OCI-LY1 (cell line): ENCODE measurements at regions not wholly inside any gene's neighbourhood (a gene's known extent, or its start where the extent isn't known, plus 50 kb on each side); places are given as distances from the start of the nearest gene placed in this dataset.
A peak's percentile ranks its signal among the peaks of the same experiment; 100 is the strongest.
"Not testable (repeated sequence)": the region's sequence is repeated elsewhere in the genome, so short reads cannot be mapped to it uniquely, and the experiment has no call there.

Source experiments
- H2AFZ ChIP-seq: fragments of 200-600 bp; sonication (generic), shearing (Covaris generic); 2 replicates; pipeline ENCODE4 v1.6.0; 2014; ENCODE audit warnings: antibody characterized with exemption, mild to moderate bottlenecking, low read length
- H3F3A ChIP-seq: fragments of 200-600 bp; sonication (generic), shearing (Covaris generic); 2 replicates; pipeline ENCODE4 v1.6.0; 2014; ENCODE audit warnings: mild to moderate bottlenecking, antibody characterized with exemption, low read length, moderate library complexity; ENCODE audit not compliant: insufficient read depth
- H3K27ac ChIP-seq: fragments of 200-600 bp; sonication (generic); 2 replicates; pipeline ENCODE4 v1.5.1; 2014; ENCODE audit warnings: low read length, mixed run types, mild to moderate bottlenecking, low read depth; ENCODE audit not compliant: poor library complexity, severe bottlenecking
- H3K27me3 ChIP-seq: fragments of 200-600 bp; sonication (generic); 2 replicates; pipeline ENCODE4 v1.6.0; 2014; ENCODE audit warnings: antibody characterized with exemption, mild to moderate bottlenecking, low read length, moderate library complexity; ENCODE audit not compliant: insufficient read depth
- H3K36me3 ChIP-seq: fragments of 200-600 bp; sonication (generic); 2 replicates; pipeline ENCODE4 v1.6.1; 2014; ENCODE audit warnings: mild to moderate bottlenecking, antibody characterized with exemption, low read length, moderate library complexity, mixed read lengths; ENCODE audit not compliant: insufficient read depth
- H3K4me1 ChIP-seq: fragments of 200-600 bp; sonication (generic); 2 replicates; pipeline ENCODE4 v1.5.1; 2014; ENCODE audit warnings: mild to moderate bottlenecking, low read length, moderate library complexity; ENCODE audit not compliant: insufficient read depth, severe bottlenecking
- H3K4me2 ChIP-seq: fragments of 200-600 bp; sonication (generic), shearing (Covaris generic); 2 replicates; pipeline ENCODE4 v1.6.1; 2014; ENCODE audit warnings: low read length
- H3K4me3 ChIP-seq: fragments of 200-600 bp; sonication (generic); 2 replicates; pipeline ENCODE4 v1.5.1; 2014; ENCODE audit warnings: low read length, low read depth, mild to moderate bottlenecking, mixed read lengths; ENCODE audit not compliant: poor library complexity, severe bottlenecking
- H3K79me2 ChIP-seq: fragments of 200-600 bp; shearing (Covaris generic); 2 replicates; pipeline ENCODE4 v1.6.1; 2016; ENCODE audit warnings: mixed run types, low read length, mixed read lengths; ENCODE audit not compliant: insufficient read depth
- H3K9ac ChIP-seq: fragments of 200-600 bp; sonication (generic), shearing (Covaris generic); 2 replicates; pipeline ENCODE4 v1.6.1; 2014; ENCODE audit warnings: mild to moderate bottlenecking, low read length, mixed read lengths
- H3K9me2 ChIP-seq: fragments of 200-600 bp; sonication (generic), shearing (Covaris generic); 2 replicates; pipeline ENCODE4 v1.6.1; 2014; ENCODE audit warnings: low read depth, mild to moderate bottlenecking, low read length, mixed read lengths
- H3K9me3 ChIP-seq: fragments of 200-600 bp; shearing (Covaris generic); 2 replicates; pipeline ENCODE4 v1.6.1; 2014; ENCODE audit warnings: low read length, mixed read lengths
- H4K20me1 ChIP-seq: fragments of 200-600 bp; sonication (generic), shearing (Covaris generic); 2 replicates; pipeline ENCODE4 v1.6.0; 2016; ENCODE audit warnings: mild to moderate bottlenecking, low read length; ENCODE audit not compliant: insufficient read depth
- CTCF ChIP-seq: fragments of 200-600 bp; sonication (generic), shearing (Covaris generic); IDR thresholded peaks from 2 replicates; pipeline ENCODE4 v1.5.1; 2017; ENCODE audit warnings: mild to moderate bottlenecking, antibody characterized with exemption, low read length, moderate library complexity, mixed read lengths
- EZH2 ChIP-seq: fragments of 200-600 bp; sonication (generic), shearing (Covaris generic); IDR thresholded peaks from 2 replicates; pipeline ENCODE4 v1.8.0; 2017; ENCODE audit warnings: borderline replicate concordance, mixed run types, mild to moderate bottlenecking, antibody characterized with exemption, low read length, moderate library complexity, mixed read lengths

- no peak overlapping the region for H2AFZ ChIP-seq
- no peak overlapping the region for H3K27ac ChIP-seq
- no peaks in the 10 kb centered on the region for H3K4me1 ChIP-seq
- H4K20me1 ChIP-seq: no peaks in the 10 kb centered on the region
- H3K9me3 ChIP-seq: no peaks in the 10 kb centered on the region
- no peak overlapping the region for H3K4me2 ChIP-seq
- H3K9ac ChIP-seq: no peak overlapping the region
- no peaks in the 10 kb centered on the region for H3F3A ChIP-seq
- H3K9me2 ChIP-seq: no peaks in the 10 kb centered on the region
- TF ChIP-seq EZH2 (no peak), CTCF (no peak)
- H3K79me2 ChIP-seq: no peaks in the 10 kb centered on the region
- no peak overlapping the region for H3K4me3 ChIP-seq
- no peaks in the 10 kb centered on the region for H3K27me3 ChIP-seq
- H3K36me3 ChIP-seq: no peaks in the 10 kb centered on the region
Observed at GRCh38 chr11:86144846-86145245, 76.0 kb upstream of the PICALM start.

GRCh38 chr11:86144087-86144486, 75.2 kb upstream of the PICALM start:
- H3K79me2 ChIP-seq, H3K4me3 ChIP-seq, H3K9ac ChIP-seq, H4K20me1 ChIP-seq, H3K36me3 ChIP-seq, H3K9me2 ChIP-seq, H3K27me3 ChIP-seq, H3K27ac ChIP-seq, H3K4me1 ChIP-seq, H3K9me3 ChIP-seq, H3F3A ChIP-seq, H3K4me2 ChIP-seq, H2AFZ ChIP-seq: not testable (repeated sequence)

GRCh38 chr11:86143087-86144030, 74.5 kb upstream of the PICALM start:
- H3K4me1 ChIP-seq: peaks cover 11% of the 10 kb centered on the region
- TF ChIP-seq EZH2: no peak
- no peak for TF ChIP-seq CTCF
- H3F3A ChIP-seq: no peaks in the 10 kb centered on the region
- no peaks in the 10 kb centered on the region for H3K9me3 ChIP-seq
- H3K27ac ChIP-seq: no peak overlapping the region
- H3K9ac ChIP-seq: no peak overlapping the region
- H4K20me1 ChIP-seq: no peaks in the 10 kb centered on the region
- H2AFZ ChIP-seq: peak overlapping the region; percentile 52; the same call in 1 of the 2 replicates
- no peaks in the 10 kb centered on the region for H3K79me2 ChIP-seq
- no peak overlapping the region for H3K4me3 ChIP-seq
- H3K9me2 ChIP-seq: no peaks in the 10 kb centered on the region
- no peaks in the 10 kb centered on the region for H3K36me3 ChIP-seq
- H3K4me2 ChIP-seq: no peak overlapping the region
- no peaks in the 10 kb centered on the region for H3K27me3 ChIP-seq

- H3K9me3 ChIP-seq: no peaks in the 10 kb centered on the region
- no peaks in the 10 kb centered on the region for H3K36me3 ChIP-seq
- H3K79me2 ChIP-seq: no peaks in the 10 kb centered on the region
- no peak overlapping the region for H2AFZ ChIP-seq
- H3K27ac ChIP-seq: no peak overlapping the region
- H3K4me2 ChIP-seq: no peak overlapping the region
- no peak overlapping the region for H3K9ac ChIP-seq
- no peaks in the 10 kb centered on the region for H3F3A ChIP-seq
- H3K4me3 ChIP-seq: no peak overlapping the region
- no peak for TF ChIP-seq EZH2
- no peak for TF ChIP-seq CTCF
- H3K9me2 ChIP-seq: no peaks in the 10 kb centered on the region
- H4K20me1 ChIP-seq: no peaks in the 10 kb centered on the region
- no peaks in the 10 kb centered on the region for H3K27me3 ChIP-seq
- peaks cover 11% of the 10 kb centered on the region for H3K4me1 ChIP-seq
Observed at GRCh38 chr11:86142170-86142569, 73.3 kb upstream of the PICALM start.
